ENCODE measurements at regions not wholly inside any gene's neighbourhood (a gene's known extent, or its start where the extent isn't known, plus 50 kb on each side); places are given as distances from the start of the nearest gene placed in this dataset.

- no peak for DNase-seq (ENCODE audit: extremely low read depth in 1 of 2, low read depth in 1 of 2)
Observed at GRCh38 chr1:30049748-30050296, 673.6 kb downstream of the MATN1 start.

GRCh38 chr1:30048905-30049304, 674.5 kb downstream of the MATN1 start:
- DNase-seq (ENCODE audit: extremely low read depth in 1 of 2, low read depth in 1 of 2), result no peak

GRCh38 chr1:30047576-30047975, 675.8 kb downstream of the MATN1 start:
- no peak for DNase-seq (ENCODE audit: extremely low read depth in 1 of 2, low read depth in 1 of 2)

GRCh38 chr1:30046751-30047150, 676.6 kb downstream of the MATN1 start:
- DNase-seq (ENCODE audit: extremely low read depth in 1 of 2, low read depth in 1 of 2), result no peak

GRCh38 chr1:30045304-30046090, 677.9 kb downstream of the MATN1 start:
- DNase-seq (ENCODE audit: extremely low read depth in 1 of 2, low read depth in 1 of 2), result no peak

- no peak for DNase-seq (ENCODE audit: extremely low read depth in 1 of 2, low read depth in 1 of 2)
Observed at GRCh38 chr1:30044656-30045144, 678.7 kb downstream of the MATN1 start.

- no peak for DNase-seq (ENCODE audit: extremely low read depth in 1 of 2, low read depth in 1 of 2)
Observed at GRCh38 chr1:30043731-30044408, 679.5 kb downstream of the MATN1 start.

- DNase-seq (ENCODE audit: extremely low read depth in 1 of 2, low read depth in 1 of 2), result no peak
Observed at GRCh38 chr1:30043256-30043655, 680.1 kb downstream of the MATN1 start.

- no peak for DNase-seq (ENCODE audit: extremely low read depth in 1 of 2, low read depth in 1 of 2)
Observed at GRCh38 chr1:30042438-30043147, 680.8 kb downstream of the MATN1 start.

- DNase-seq (ENCODE audit: extremely low read depth in 1 of 2, low read depth in 1 of 2), result no peak
Observed at GRCh38 chr1:30041741-30042437, 681.5 kb downstream of the MATN1 start.

GRCh38 chr1:30040081-30041019, 683.0 kb downstream of the MATN1 start:
- no peak for DNase-seq (ENCODE audit: extremely low read depth in 1 of 2, low read depth in 1 of 2)

GRCh38 chr1:30039354-30040080, 683.9 kb downstream of the MATN1 start:
- no peak for DNase-seq (ENCODE audit: extremely low read depth in 1 of 2, low read depth in 1 of 2)

GRCh38 chr1:30038134-30039025, 685.0 kb downstream of the MATN1 start:
- DNase-seq (ENCODE audit: extremely low read depth in 1 of 2, low read depth in 1 of 2), result no peak

GRCh38 chr1:30037251-30038118, 685.9 kb downstream of the MATN1 start:
- no peak for DNase-seq (ENCODE audit: extremely low read depth in 1 of 2, low read depth in 1 of 2)

- DNase-seq (ENCODE audit: extremely low read depth in 1 of 2, low read depth in 1 of 2), result no peak
Observed at GRCh38 chr1:30036666-30037065, 686.7 kb downstream of the MATN1 start.

GRCh38 chr1:30036229-30036547, 687.2 kb downstream of the MATN1 start:
- no peak for DNase-seq (ENCODE audit: extremely low read depth in 1 of 2, low read depth in 1 of 2)

All from activated CD8-positive, alpha-beta memory T cell treated with anti-CD3 and anti-CD28 coated beads for 1 hour (primary cell).